Loucy (cell line): ENCODE measurements at regions not wholly inside any gene's neighbourhood (a gene's known extent, or its start where the extent isn't known, plus 50 kb on each side); places are given as distances from the start of the nearest gene placed in this dataset.

Experiments
- CTCF ChIP-seq: fragments of 200-600 bp; sonication (generic); conservative IDR thresholded peaks from 2 replicates; pipeline ENCODE4 v1.5.1; 2014; ENCODE audit warnings: mild to moderate bottlenecking, antibody characterized with exemption, low read length
- EZH2phosphoT487 ChIP-seq: fragments of 200-600 bp; IDR thresholded peaks from 2 replicates; pipeline ENCODE4 v1.6.1; 2018; ENCODE audit warnings: antibody characterized with exemption, mild to moderate bottlenecking, moderate library complexity, borderline replicate concordance

GRCh38 chr2:129731907-129732629, 247.4 kb upstream of the RAB6C start:
- TF ChIP-seq CTCF (no peak), EZH2phosphoT487 (no peak)
